ENCODE measurements at regions not wholly inside any gene's neighbourhood (a gene's known extent, or its start where the extent isn't known, plus 50 kb on each side); places are given as distances from the start of the nearest gene placed in this dataset.

DNA sequence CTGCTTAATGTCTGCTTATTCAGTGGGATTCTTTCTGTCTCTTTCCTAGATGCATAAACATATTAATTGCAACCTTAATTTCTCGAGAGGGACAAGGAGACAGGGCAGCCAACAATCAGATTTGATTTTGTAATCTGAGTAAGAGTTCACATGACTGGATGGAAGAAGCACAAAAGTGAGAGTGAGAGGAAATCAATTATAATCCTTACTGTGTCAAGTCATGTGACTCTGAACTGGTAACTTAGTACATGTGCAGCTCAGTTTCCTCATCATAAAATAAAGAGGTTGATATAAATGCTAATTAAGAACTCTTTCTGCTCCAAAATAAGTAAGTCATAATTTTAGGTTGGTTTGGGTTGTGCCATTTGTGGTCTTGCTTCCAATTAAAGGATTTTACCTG is 439.5 kb downstream of the AMY1C start:
- TF ChIP-seq, protein P1, sequence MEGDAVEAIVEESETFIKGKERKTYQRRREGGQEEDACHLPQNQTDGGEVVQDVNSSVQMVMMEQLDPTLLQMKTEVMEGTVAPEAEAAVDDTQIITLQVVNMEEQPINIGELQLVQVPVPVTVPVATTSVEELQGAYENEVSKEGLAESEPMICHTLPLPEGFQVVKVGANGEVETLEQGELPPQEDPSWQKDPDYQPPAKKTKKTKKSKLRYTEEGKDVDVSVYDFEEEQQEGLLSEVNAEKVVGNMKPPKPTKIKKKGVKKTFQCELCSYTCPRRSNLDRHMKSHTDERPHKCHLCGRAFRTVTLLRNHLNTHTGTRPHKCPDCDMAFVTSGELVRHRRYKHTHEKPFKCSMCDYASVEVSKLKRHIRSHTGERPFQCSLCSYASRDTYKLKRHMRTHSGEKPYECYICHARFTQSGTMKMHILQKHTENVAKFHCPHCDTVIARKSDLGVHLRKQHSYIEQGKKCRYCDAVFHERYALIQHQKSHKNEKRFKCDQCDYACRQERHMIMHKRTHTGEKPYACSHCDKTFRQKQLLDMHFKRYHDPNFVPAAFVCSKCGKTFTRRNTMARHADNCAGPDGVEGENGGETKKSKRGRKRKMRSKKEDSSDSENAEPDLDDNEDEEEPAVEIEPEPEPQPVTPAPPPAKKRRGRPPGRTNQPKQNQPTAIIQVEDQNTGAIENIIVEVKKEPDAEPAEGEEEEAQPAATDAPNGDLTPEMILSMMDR (IDR thresholded peaks at IDR 0.05; ENCODE audit: poor library complexity) = no peak
- TF ChIP-seq EZH2phosphoT487 (IDR thresholded peaks at IDR 0.05; ENCODE audit: low read depth, severe bottlenecking, unreplicated experiment) (no peak), EZH2 (IDR thresholded peaks at IDR 0.05; ENCODE audit: borderline replicate concordance) (no peak)
